ENCODE measurements at regions not wholly inside any gene's neighbourhood (a gene's known extent, or its start where the extent isn't known, plus 50 kb on each side); places are given as distances from the start of the nearest gene placed in this dataset.
A peak's percentile ranks its signal among the peaks of the same experiment; 100 is the strongest.

- DNase-seq (ENCODE audit: low spot score) = no peak
- peaks cover 12% of the 10 kb centered on the region for H3K27me3 Mint-ChIP-seq (ENCODE audit: low read depth)
- no peaks in the 10 kb centered on the region for H3K9me3 Mint-ChIP-seq (ENCODE audit: low read depth)
- peaks cover 12% of the 10 kb centered on the region for H3K4me1 Mint-ChIP-seq (ENCODE audit: low read depth)
- no peak for TF ChIP-seq CTCF (IDR thresholded peaks at IDR 0.05)
- H3K4me3 Mint-ChIP-seq (ENCODE audit: unreplicated experiment) = no peak overlapping the region
- H3K36me3 Mint-ChIP-seq (ENCODE audit: low read depth) = no peaks in the 10 kb centered on the region
- H3K27ac Mint-ChIP-seq (ENCODE audit: unreplicated experiment) = no peak overlapping the region
These were observed 322.2 kb upstream of the MYT1L start for GRCh38 chr2:2653231-2653630.

GRCh38 chr2:2650608-2651375, 319.7 kb upstream of the MYT1L start:
- no peak overlapping the region for H3K27ac Mint-ChIP-seq (ENCODE audit: unreplicated experiment)
- no peak overlapping the region for H3K4me3 Mint-ChIP-seq (ENCODE audit: unreplicated experiment)
- peaks cover 12% of the 10 kb centered on the region for H3K27me3 Mint-ChIP-seq (ENCODE audit: low read depth)
- peaks cover 11% of the 10 kb centered on the region for H3K4me1 Mint-ChIP-seq (ENCODE audit: low read depth)
- no peak for TF ChIP-seq CTCF (IDR thresholded peaks at IDR 0.05)
- H3K36me3 Mint-ChIP-seq (ENCODE audit: low read depth) = no peaks in the 10 kb centered on the region
- DNase-seq (ENCODE audit: low spot score) = no peak
- no peaks in the 10 kb centered on the region for H3K9me3 Mint-ChIP-seq (ENCODE audit: low read depth)

GRCh38 chr2:2649109-2650072, 318.3 kb upstream of the MYT1L start:
- no peak for TF ChIP-seq CTCF (IDR thresholded peaks at IDR 0.05)
- Mint-ChIP-seq H3K36me3 (ENCODE audit: low read depth) (no peaks in the 10 kb centered on the region), H3K4me1 (ENCODE audit: low read depth) (peaks cover 11% of the 10 kb centered on the region), H3K27ac (ENCODE audit: unreplicated experiment) (no peak overlapping the region), H3K27me3 (ENCODE audit: low read depth) (peaks cover 10% of the 10 kb centered on the region), H3K9me3 (ENCODE audit: low read depth) (no peaks in the 10 kb centered on the region), H3K4me3 (ENCODE audit: unreplicated experiment) (no peak overlapping the region)
- no peak for DNase-seq (ENCODE audit: low spot score)

- Mint-ChIP-seq H3K36me3 (ENCODE audit: low read depth) (no peaks in the 10 kb centered on the region), H3K9me3 (ENCODE audit: low read depth) (no peaks in the 10 kb centered on the region), H3K27ac (ENCODE audit: unreplicated experiment) (no peak overlapping the region), H3K4me1 (ENCODE audit: low read depth) (peaks cover 11% of the 10 kb centered on the region), H3K27me3 (ENCODE audit: low read depth) (peaks cover 5% of the 10 kb centered on the region), H3K4me3 (ENCODE audit: unreplicated experiment) (no peak overlapping the region)
- no peak for DNase-seq (ENCODE audit: low spot score)
- TF ChIP-seq CTCF (IDR thresholded peaks at IDR 0.05) = no peak
These were observed 317.0 kb upstream of the MYT1L start for GRCh38 chr2:2648094-2648493.

GRCh38 chr2:2647141-2647541, 316.1 kb upstream of the MYT1L start:
- Mint-ChIP-seq H3K27me3 (ENCODE audit: low read depth) (peaks cover 6% of the 10 kb centered on the region), H3K36me3 (ENCODE audit: low read depth) (no peaks in the 10 kb centered on the region), H3K9me3 (ENCODE audit: low read depth) (no peaks in the 10 kb centered on the region), H3K27ac (ENCODE audit: unreplicated experiment) (peak overlapping the region; percentile 59), H3K4me1 (ENCODE audit: low read depth) (peaks cover 11% of the 10 kb centered on the region), H3K4me3 (ENCODE audit: unreplicated experiment) (no peak overlapping the region)
- no peak for DNase-seq (ENCODE audit: low spot score)
- TF ChIP-seq CTCF (IDR thresholded peaks at IDR 0.05) = no peak

Data from chondrocyte (in vitro differentiated cells).